GM21515 (cell line): ENCODE measurements at regions not wholly inside any gene's neighbourhood (a gene's known extent, or its start where the extent isn't known, plus 50 kb on each side); places are given as distances from the start of the nearest gene placed in this dataset.

Source experiments
- ATAC-seq: cut with Tn5 transposase; IDR thresholded peaks from one replicate; pipeline ENCODE4 v1.9.1; 2021; ENCODE audit not compliant: unreplicated experiment

GRCh38 chr19:29098091-29098490 lies 114.9 kb downstream of the UQCRFS1 start:
- ATAC-seq: no peak

- ATAC-seq: no peak
Observed at GRCh38 chr19:29096896-29097295, 116.1 kb downstream of the UQCRFS1 start.

- no peak for ATAC-seq
Observed at GRCh38 chr19:29093553-29093908, 119.4 kb downstream of the UQCRFS1 start.

- ATAC-seq: no peak
Observed at GRCh38 chr19:29092712-29093552, 120.0 kb downstream of the UQCRFS1 start.

- ATAC-seq: no peak
Observed at GRCh38 chr19:29090783-29091526, 122.0 kb downstream of the UQCRFS1 start.

- ATAC-seq: no peak
Observed at GRCh38 chr19:29089315-29089870, 123.6 kb downstream of the UQCRFS1 start.

- ATAC-seq: no peak
Observed at GRCh38 chr19:29088761-29089160, 124.2 kb downstream of the UQCRFS1 start.

GRCh38 chr19:29086646-29087045 lies 126.3 kb downstream of the UQCRFS1 start:
- ATAC-seq: no peak

GRCh38 chr19:29086182-29086581 lies 126.8 kb downstream of the UQCRFS1 start:
- no peak for ATAC-seq

- ATAC-seq: no peak
Observed at GRCh38 chr19:29085630-29086029, 127.3 kb downstream of the UQCRFS1 start.

GRCh38 chr19:29085206-29085605 lies 127.7 kb downstream of the UQCRFS1 start:
- ATAC-seq: no peak

GRCh38 chr19:29084266-29084665 lies 128.7 kb downstream of the UQCRFS1 start:
- no peak for ATAC-seq

GRCh38 chr19:29083863-29084262 lies 129.1 kb downstream of the UQCRFS1 start:
- no peak for ATAC-seq

GRCh38 chr19:29079356-29080032 lies 133.5 kb downstream of the UQCRFS1 start:
- ATAC-seq: no peak

GRCh38 chr19:29076963-29077362 lies 136.0 kb downstream of the UQCRFS1 start:
- no peak for ATAC-seq

- ATAC-seq: no peak
Observed at GRCh38 chr19:29076161-29076560, 136.8 kb downstream of the UQCRFS1 start.

- ATAC-seq: no peak
Observed at GRCh38 chr19:29075149-29075548, 137.8 kb downstream of the UQCRFS1 start.

GRCh38 chr19:29074579-29074978 lies 138.4 kb downstream of the UQCRFS1 start:
- ATAC-seq: no peak

GRCh38 chr19:29067831-29068230 lies 145.1 kb downstream of the UQCRFS1 start:
- ATAC-seq: no peak

GRCh38 chr19:29062475-29063435 lies 150.2 kb downstream of the UQCRFS1 start:
- ATAC-seq: no peak
